Embryonic facial prominence (tissue), 1 donor: ENCODE measurements at regions not wholly inside any gene's neighbourhood (a gene's known extent, or its start where the extent isn't known, plus 50 kb on each side); places are given as distances from the start of the nearest gene placed in this dataset.

ENCODE experiments used
- DNase-seq: peaks from one replicate; pipeline ENCODE4 v3.0.0-alpha.2; 2016; ENCODE audit errors: extremely low spot score

DNA sequence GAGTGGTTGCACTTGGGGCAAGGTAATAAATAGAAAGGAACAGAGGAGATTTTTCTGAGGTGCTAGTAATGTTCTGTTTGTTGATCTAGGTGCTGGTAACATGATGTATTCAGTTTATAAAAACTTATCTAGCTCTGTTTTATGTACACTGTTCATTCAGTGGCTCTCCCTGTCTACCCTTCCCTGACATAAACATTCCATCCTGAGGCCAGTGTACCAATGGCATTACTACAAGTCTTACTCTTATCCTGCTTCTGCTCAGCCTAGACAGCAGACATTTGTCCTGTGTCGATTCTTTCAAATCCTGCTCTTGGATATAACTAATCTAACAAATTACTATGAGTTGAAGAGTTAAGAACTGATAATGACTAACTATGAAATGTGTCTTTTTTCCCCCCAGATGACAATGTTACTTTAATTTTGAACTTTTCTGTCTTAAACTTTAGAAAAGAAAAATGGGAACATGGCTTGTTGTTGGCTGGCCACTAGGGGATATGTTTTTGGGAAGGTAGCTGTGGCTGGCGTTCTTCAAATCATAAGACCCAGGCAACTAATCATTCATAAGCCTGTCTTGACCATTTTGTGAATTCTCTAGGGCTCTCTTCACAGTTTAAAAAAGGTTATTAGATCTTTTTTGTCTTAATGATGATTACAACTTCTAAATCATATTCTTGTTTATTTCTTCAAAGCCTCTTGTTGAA, 390.9 kb downstream of the PBX1 start:
- no peak for DNase-seq

DNA sequence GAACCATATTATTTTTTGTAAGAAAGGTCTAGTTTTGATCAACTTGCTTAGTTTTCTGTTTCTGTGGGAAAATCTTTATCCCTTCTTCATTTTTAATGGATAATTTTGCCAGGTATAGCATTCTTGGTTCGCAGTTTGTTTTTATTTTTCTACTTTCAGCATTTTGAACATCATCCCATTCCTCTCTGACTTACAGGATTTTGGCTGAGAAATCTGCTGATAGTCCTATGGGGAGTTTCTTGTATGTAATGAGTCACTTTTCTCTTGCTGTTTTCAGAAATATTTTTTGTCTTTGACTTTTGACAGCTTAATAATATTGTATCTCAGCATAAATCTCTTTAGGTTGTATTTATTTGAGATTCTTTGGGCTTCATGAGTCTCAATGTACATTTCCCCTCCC, 389.1 kb downstream of the PBX1 start:
- DNase-seq, result no peak

DNA sequence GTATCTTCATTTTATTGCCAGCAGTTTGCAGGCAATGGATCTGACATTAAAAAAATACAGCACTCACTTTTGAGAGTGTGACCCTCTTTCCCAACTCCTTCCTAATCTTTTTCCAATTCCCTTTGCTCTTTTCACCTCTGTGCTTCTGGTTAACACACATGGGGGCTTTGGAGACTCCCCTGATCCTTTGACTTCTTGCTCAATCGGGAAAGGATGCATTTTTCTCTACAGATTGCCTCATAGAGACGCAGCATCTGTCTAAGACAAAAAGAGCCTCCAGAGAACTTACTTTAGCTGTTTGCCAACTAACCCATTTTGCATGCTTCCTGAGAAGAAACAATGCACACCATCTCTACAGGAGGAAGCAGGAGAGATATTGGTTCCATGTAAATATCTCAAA, 378.3 kb downstream of the PBX1 start:
- DNase-seq, result no peak

GRCh38 chr1:164932580-164932979, 373.6 kb downstream of the PBX1 start:
- no peak for DNase-seq

- no peak for DNase-seq
Measured at GRCh38 chr1:164930833-164931232, 371.8 kb downstream of the PBX1 start.

DNA sequence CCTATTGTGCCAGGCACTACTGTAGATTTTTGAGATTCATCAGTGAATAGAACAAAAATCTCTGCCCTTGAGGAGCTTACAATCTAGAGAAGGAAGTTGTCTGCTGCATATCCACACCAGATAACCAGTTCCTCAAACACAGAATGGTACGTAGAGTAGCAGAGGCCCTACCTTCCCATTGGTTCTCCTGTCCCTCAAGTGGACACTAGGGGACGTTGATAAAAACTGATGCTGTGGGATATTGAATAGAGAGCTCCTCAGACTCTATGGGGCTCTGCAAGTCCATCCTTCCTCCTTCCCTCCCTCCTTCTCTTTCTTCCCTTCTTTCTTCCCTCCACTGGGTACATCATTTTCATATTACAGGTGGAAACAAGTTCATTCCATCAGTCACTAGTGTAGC, 371.3 kb downstream of the PBX1 start:
- no peak for DNase-seq

DNA sequence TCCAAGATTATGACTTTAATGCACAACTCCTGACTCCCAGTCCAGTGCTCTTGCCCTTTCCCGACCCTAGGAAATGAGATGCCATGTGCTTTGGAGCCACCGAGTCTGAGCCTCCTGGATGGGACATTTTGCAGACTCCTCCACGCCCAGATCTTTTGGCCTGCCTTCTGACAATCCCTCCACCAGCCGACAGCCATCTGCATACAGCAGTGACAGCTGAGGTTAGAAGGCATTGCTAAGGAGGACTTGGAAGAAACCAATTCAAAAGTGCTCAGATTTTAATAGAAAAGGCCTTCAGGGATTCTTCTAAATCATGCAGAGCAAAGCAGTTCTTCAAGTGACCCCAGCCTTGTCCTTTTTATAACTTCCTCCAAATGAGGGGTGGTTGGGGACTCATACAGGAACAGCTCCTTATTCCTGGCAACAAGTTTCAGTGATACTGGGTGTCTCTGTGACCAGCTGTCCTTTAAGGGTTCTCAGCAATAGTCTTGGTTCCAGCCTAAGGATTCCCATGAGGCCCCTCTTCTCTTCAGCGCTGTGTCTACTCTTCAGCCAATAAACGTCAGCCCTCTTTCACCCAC, 369.3 kb downstream of the PBX1 start:
- no peak for DNase-seq

- DNase-seq, result no peak
Measured at GRCh38 chr1:164926107-164926506, 367.1 kb downstream of the PBX1 start.

DNA sequence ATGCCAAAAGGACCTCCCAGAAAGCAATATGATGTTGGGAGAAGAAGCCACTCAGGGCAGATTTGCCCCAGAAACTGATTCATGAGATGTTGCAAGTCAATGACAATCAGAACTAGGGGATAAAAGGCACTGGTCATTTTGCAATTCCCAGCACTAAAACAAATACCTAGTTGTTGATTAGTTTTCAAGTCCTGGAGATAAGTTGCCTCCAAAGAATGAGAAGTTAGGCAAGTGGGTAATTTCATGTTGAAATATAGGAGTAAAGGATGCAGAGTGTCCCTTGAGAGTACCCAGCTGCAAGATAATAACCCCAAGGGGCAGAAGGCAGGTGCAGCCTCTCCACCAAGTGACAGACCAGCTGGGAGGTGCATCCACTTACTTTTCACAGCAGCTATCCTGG, 363.6 kb downstream of the PBX1 start:
- DNase-seq, result no peak

DNA sequence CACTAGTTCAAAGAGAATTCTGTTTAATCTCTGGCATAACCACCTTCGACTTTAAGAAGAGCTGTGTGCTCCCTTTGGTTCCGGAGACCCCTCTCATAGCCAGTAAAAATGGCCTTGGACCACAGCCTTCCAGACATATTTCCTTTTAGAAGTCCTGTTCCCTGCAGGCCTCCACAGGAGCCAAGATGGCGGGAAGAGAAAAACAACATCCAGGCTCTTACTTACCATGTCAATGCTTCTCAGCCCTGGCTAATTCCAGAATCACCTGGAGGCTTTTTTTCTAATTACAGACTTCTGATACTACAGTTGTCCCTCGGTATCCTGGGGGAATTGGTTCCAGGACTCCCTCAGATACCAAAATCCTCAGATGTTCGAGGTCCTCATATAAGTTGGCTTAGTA, 362.5 kb downstream of the PBX1 start:
- no peak for DNase-seq

- DNase-seq, result no peak
Measured at GRCh38 chr1:164918140-164918539, 359.2 kb downstream of the PBX1 start.

DNA sequence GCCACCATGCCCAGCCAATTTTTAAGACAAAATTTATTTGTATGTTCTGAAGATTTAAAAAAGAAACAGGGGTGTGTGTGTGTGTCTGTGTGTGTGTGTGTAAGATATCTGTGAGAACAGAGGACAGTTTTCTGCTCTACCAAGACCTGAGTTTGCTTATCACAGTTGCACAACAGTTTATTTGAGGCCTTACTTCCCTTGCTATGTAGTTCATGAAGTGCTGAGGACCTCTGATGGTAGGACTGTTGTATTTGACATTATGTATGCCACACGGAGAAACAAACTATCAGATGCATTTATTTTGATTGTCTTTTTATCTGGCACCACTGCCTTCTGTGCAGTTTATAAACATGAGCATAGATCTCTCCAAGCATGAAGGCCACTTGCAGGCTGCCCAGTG, 355.2 kb downstream of the PBX1 start:
- no peak for DNase-seq

DNA sequence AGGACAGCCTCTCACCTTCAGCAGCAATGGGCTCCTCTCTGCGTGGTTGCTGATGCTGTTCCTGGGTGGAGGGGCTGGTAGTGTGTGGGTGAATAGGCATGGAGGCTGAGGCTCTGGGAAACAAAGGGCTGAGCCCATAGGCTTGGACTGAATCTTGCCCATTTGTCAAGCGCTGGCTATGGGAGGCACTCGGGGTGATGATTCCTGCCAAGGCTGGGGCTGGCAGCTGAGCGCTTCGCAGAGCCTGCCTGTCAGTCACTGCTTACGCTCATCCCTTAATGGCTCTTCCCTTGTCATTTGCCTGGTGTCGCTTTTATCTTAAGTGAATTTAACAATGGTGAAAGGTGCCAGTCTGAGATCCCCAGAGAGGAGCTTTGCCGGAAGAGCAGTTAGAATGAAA, 353.3 kb downstream of the PBX1 start:
- no peak for DNase-seq

- DNase-seq, result no peak
Measured at GRCh38 chr1:164910671-164911070, 351.7 kb downstream of the PBX1 start.

- no peak for DNase-seq
Measured at GRCh38 chr1:164907666-164908065, 348.7 kb downstream of the PBX1 start.

- no peak for DNase-seq
Measured at GRCh38 chr1:164905869-164906268, 346.9 kb downstream of the PBX1 start.

DNA sequence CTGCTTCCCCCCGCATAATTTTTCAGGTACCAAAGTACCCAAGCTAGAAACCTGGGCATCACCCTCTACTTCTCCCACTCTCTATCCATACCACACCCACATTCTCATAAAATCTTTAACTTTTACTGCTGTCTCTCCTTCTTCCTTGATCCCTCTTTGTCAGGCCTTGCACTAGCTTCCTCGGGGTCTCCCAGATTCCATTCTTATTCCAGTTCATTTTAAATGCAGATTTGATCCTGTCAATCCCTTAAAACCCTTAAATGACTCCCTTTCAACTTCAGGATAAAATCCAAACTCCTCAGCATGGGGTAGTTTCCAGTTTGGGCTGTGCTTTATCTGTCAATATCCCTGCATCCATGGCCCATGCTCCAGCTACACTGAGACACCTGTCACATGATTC, 343.5 kb downstream of the PBX1 start:
- no peak for DNase-seq
